ENCODE measurements at regions not wholly inside any gene's neighbourhood (a gene's known extent, or its start where the extent isn't known, plus 50 kb on each side); places are given as distances from the start of the nearest gene placed in this dataset.
"Not testable (repeated sequence)": the region's sequence is repeated elsewhere in the genome, so short reads cannot be mapped to it uniquely, and the experiment has no call there.

- DNase-seq (ENCODE audit: low spot score): no peak
These were observed 902.6 kb downstream of the C4orf33 start for GRCh38 chr4:129998436-129999150.

GRCh38 chr4:129999156-129999555, 903.2 kb downstream of the C4orf33 start:
- DNase-seq (ENCODE audit: low spot score): no peak

DNA sequence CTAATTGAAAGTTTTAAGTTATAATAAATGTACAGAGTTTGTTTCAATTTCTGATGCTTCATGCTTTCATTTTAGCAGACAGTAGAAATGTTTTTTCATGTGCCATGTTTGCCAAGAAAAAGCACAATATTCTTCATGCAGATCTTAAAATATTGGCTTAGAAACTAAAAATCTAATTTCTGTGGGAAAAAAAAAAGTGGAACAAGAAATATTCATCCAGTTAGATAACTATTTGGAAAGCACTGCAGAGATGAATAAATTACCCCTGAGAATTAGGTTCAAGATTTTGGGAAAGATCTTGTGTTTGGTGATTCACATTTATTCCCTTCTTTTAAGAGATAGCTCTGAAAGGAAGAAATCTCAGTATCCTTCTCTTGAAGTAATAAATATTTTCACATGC, 912.5 kb downstream of the C4orf33 start:
- DNase-seq (ENCODE audit: low spot score): no peak

- DNase-seq (ENCODE audit: low spot score): not testable (repeated sequence)
These were observed 916.9 kb downstream of the C4orf33 start for GRCh38 chr4:130012806-130013205.

- DNase-seq (ENCODE audit: low spot score): no peak
These were observed 925.8 kb downstream of the C4orf33 start for GRCh38 chr4:130021706-130022105.

DNA sequence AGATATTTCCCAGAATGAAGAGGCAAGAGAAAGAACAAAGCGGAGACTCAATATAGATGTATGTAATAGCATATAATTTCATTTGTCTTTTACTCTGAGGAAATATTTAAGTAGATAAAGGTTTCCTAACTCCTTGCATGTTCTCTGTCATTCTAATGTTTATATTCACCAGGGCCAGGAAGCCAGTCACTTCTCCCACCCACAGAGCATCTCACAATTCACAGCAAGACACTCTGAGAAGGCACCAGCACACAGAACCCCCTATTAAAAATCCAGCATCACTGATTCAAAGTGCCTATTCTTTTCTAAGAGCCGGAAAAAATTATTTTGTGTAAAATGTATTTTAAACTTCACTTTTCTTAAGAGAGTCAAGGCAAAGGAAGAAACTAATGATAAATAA, 927.1 kb downstream of the C4orf33 start:
- no peak for DNase-seq (ENCODE audit: low spot score)

DNA sequence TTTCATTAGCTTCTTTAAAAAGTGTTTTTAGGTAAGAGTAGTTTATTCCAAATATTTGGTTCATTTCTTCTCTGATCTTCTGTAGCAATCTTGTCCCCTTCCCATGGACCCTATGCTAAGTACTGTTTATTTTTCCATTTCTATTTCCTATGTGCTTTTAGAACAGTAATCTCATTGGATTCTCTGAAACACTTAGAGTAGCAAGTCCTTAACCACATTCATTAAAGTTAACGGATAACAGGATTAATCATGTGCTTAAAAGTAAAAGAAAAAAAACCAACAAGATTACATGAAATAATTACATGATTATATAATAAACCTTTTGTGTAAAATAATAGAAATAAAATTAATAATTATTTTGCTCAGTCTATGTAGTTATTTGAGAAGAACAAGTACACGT, 929.7 kb downstream of the C4orf33 start:
- DNase-seq (ENCODE audit: low spot score): no peak

DNA sequence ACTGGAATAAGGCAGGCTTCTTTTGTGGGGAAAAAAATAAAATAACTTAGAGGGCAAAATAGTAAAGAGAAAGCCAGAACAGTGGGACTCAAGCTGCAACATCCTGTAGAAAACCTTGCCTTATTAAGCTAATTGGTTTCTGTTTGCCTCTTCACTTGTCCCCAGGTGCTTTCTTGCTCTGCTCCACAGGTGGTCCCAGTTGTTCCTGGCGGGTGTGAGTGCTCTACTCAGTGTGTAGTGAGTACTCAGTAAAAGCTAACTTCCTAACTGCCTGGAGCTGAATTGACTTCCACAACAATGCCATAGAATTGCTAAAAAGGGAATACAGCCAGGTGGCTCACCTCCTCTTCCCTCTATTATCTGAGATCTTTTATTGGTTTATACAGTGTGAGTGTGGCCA, 930.2 kb downstream of the C4orf33 start:
- no peak for DNase-seq (ENCODE audit: low spot score)

DNA sequence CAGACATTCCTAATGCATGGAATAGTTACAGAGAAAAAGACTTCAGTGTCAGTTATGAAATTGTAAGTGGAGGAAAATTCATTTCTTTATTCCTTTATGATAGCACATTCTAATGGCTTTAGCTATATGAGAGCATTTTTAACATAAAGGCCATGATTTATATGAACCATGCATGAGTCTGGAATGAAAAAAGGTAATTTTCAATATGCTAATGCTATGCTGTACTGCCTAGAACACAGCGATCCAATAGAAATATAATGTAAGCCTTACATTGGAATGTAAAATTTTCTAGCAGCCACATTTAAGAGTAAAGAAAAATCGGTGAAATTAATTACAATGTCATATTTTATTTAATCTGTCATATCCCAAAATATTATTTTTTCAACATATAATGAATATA, 932.0 kb downstream of the C4orf33 start:
- DNase-seq (ENCODE audit: low spot score): no peak

- peak; percentile 9 for DNase-seq (ENCODE audit: low spot score)
These were observed 932.6 kb downstream of the C4orf33 start for GRCh38 chr4:130028552-130028951.

- DNase-seq (ENCODE audit: low spot score): no peak
These were observed 933.5 kb downstream of the C4orf33 start for GRCh38 chr4:130029442-130029841.

GRCh38 chr4:130031858-130032257, 935.9 kb downstream of the C4orf33 start:
- DNase-seq (ENCODE audit: low spot score): no peak

GRCh38 chr4:130033657-130034056, 937.7 kb downstream of the C4orf33 start:
- not testable (repeated sequence) for DNase-seq (ENCODE audit: low spot score)

GRCh38 chr4:130034876-130035275, 938.9 kb downstream of the C4orf33 start:
- DNase-seq (ENCODE audit: low spot score): no peak

GRCh38 chr4:130035391-130035790, 939.4 kb downstream of the C4orf33 start:
- DNase-seq (ENCODE audit: low spot score): peak; percentile 46

- DNase-seq (ENCODE audit: low spot score): not testable (repeated sequence)
These were observed 941.9 kb downstream of the C4orf33 start for GRCh38 chr4:130037866-130038265.

DNA sequence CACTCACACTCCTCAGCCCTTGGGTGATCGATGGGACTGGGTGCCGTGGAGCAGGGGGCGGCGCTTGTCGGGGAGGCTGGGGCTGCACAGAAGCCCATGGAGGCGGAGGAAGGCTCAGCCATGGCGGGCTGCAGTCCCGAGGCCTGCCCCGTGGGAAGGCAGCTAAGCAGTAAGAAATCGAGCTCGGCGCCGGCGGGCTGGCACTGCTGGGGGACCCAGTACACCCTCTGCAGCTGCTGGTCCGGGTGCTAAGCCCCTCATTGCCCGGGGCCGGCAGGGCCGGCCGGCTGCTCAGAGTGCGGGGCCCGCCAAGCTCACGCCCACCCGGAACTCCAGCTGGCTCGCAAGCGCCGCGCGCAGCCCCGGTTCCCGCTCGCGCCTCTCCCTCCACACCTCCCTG, 942.6 kb downstream of the C4orf33 start:
- DNase-seq (ENCODE audit: low spot score): not testable (repeated sequence)

- DNase-seq (ENCODE audit: low spot score): peak; percentile 40
These were observed 947.8 kb downstream of the C4orf33 start for GRCh38 chr4:130043732-130044160.

DNA sequence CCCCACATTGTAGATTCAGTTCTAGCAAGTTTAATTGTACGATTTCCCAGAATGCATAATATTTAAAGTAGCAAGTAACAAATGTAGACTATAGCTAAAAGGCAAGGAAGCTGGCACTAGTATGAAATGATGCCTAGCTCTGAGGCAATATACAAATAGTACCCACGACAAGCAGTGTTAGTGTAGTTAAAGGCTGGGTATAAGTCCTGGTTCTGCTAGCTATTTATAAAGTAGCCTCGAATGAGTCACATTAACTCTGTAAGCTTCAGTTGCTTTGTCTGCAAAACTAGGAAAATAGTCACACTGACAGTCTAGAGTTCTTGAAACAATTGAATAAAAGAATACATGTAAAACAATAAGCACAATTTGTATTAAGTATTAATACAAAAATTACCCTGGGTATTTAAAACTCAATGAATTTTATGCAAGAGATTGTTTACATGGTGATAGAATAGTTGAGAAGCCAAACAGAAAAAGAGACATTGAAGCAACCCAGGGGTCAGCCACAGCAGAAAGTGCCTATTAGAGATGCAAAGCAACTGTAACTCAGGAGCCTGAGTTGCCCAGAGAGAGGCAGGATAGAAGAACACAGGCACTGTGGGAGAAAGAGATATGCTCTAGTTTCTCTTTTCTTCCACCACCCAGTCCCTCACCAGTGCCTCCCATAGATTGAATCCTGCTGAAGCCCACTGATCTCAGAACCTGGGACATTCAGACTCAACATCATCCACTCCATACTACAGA, 949.0 kb downstream of the C4orf33 start:
- DNase-seq (ENCODE audit: low spot score): no peak

- DNase-seq (ENCODE audit: low spot score): no peak
These were observed 957.8 kb downstream of the C4orf33 start for GRCh38 chr4:130053723-130054122.

DNA sequence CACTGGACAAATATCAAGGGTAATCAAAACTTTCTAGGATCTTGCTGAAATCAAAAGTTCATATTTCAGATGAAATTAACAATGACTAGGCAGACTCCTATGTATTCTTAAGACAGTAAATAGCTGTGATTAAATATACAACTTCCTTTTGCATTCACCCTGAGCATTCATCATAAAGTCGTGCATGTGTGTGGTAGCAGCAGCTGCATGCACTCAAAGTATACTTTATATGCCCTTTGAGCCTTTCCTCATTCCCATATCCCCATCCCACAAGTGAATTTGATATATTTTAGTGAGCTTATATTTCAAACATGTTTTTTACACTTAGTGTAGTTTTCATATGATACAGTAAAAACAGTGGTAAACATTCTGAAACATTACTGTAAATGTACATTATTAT, 959.0 kb downstream of the C4orf33 start:
- no peak for DNase-seq (ENCODE audit: low spot score)

GRCh38 chr4:130056286-130056685, 960.3 kb downstream of the C4orf33 start:
- no peak for DNase-seq (ENCODE audit: low spot score)

DNA sequence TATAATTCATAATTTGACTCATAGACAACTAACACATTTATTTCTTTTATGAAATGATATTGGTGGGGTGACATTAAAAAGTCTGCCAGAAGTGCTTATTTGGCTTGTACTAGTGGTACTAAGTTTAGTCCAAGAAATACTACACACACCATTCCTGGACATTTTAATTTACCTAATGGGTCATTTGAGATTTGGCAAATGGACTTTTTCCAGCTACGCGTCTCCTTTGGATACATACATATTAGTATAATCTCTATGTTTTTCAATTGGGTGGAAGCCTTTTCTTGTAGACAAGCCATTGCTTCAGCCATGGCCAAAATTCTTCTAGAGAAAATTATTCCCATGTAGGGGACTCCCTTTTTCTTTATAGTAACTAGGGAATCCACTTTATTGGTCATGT, 968.5 kb downstream of the C4orf33 start:
- DNase-seq (ENCODE audit: low spot score): no peak

Data from umbilical cord (tissue), 1 donor.